H1 (cell line): ENCODE measurements at regions not wholly inside any gene's neighbourhood (a gene's known extent, or its start where the extent isn't known, plus 50 kb on each side); places are given as distances from the start of the nearest gene placed in this dataset.

Experiments
- CEBPB ChIP-seq: IDR thresholded peaks from 2 replicates; pipeline ENCODE4 v1.6.1; 2012; ENCODE audit warnings: low read depth, low read length
- CHD1 ChIP-seq: IDR thresholded peaks from 2 replicates; pipeline ENCODE4 v1.6.1; 2012; ENCODE audit warnings: low read depth, low read length, improper control_type of control experiment
- CTCF ChIP-seq, 3 experiments: IDR thresholded peaks; 1 replicate in 2 of 3; 2 replicates in 1 of 3; pipeline versions ENCODE4 v1.5.1 to v1.6.1; 2011; ENCODE audit warnings: low read length in 3 of 3, mild to moderate bottlenecking in 3 of 3, inconsistent platforms in 2 of 3, low read depth in 1 of 3, moderate library complexity in 1 of 3; ENCODE audit not compliant: insufficient read depth in 1 of 3; ENCODE audit errors: control extremely low read depth in 1 of 3
- EGR1 ChIP-seq: IDR thresholded peaks from 2 replicates; pipeline ENCODE4 v1.6.1; 2011; ENCODE audit warnings: low read depth, low read length, borderline replicate concordance
- EP300 ChIP-seq, 2 experiments: IDR thresholded peaks; 1 replicate in 1 of 2; 2 replicates in 1 of 2; pipeline ENCODE4 v1.6.1; 2011 to 2012; ENCODE audit warnings: low read depth in 2 of 2, low read length in 2 of 2, mild to moderate bottlenecking in 2 of 2, borderline replicate concordance in 1 of 2, inconsistent platforms in 1 of 2, moderate library complexity in 1 of 2
- JUND ChIP-seq: IDR thresholded peaks from 2 replicates; pipeline ENCODE4 v1.6.1; 2011; ENCODE audit warnings: mild to moderate bottlenecking, improper control_type of control experiment, low read length
- MAFK ChIP-seq: IDR thresholded peaks from 2 replicates; pipeline ENCODE4 v1.6.1; 2012; ENCODE audit warnings: low read depth, mild to moderate bottlenecking, improper control_type of control experiment, low read length
- SUZ12 ChIP-seq: fragments of 200-600 bp; sonication (generic); IDR thresholded peaks from 2 replicates; pipeline ENCODE4 v1.6.1; 2012; ENCODE audit warnings: mild to moderate bottlenecking, inconsistent platforms, low read length, moderate library complexity, mixed read lengths
- TAF1 ChIP-seq: IDR thresholded peaks from 2 replicates; pipeline ENCODE4 v1.6.1; 2011; ENCODE audit warnings: mild to moderate bottlenecking, low read depth, low read length

GRCh38 chr10:133021116-133021962, 66.4 kb upstream of the ADGRA1 start:
- TF ChIP-seq CTCF (IDR thresholded peaks at IDR 0.05; ENCODE audit: control extremely low read depth in 1 of 3, insufficient read depth in 1 of 3, low read depth in 1 of 3, low read length in 3 of 3): no peak
- no peak for TF ChIP-seq JUND
- TF ChIP-seq SUZ12: no peak
- TF ChIP-seq EGR1: no peak
- no peak for TF ChIP-seq EP300 (IDR thresholded peaks at IDR 0.05; ENCODE audit: borderline replicate concordance in 1 of 2, low read depth in 2 of 2, low read length in 2 of 2)
- TF ChIP-seq MAFK: no peak
- no peak for TF ChIP-seq CHD1
- TF ChIP-seq TAF1: no peak
- TF ChIP-seq CEBPB: no peak
